K562 (cell line): ENCODE measurements at regions not wholly inside any gene's neighbourhood (a gene's known extent, or its start where the extent isn't known, plus 50 kb on each side); places are given as distances from the start of the nearest gene placed in this dataset.

Experiments
- AFF1 ChIP-seq, 2 experiments: fragments of 450-650 bp; IDR thresholded peaks; 2 replicates each; pipeline ENCODE4 v1.6.1; 2018; ENCODE audit warnings: mild to moderate bottlenecking in 2 of 2, low read depth in 1 of 2; ENCODE audit not compliant: partially characterized antibody in 2 of 2
- C11orf30 ChIP-seq: fragments of 450-650 bp; IDR thresholded peaks from 2 replicates; pipeline ENCODE4 v1.6.1; 2016; ENCODE audit warnings: low read depth, mild to moderate bottlenecking
- HDAC2 ChIP-seq: fragments of 450-650 bp; IDR thresholded peaks from 2 replicates; pipeline ENCODE4 v1.6.1; 2016; ENCODE audit warnings: mild to moderate bottlenecking
- HNRNPL ChIP-seq: fragments of 200-400 bp; formaldehyde crosslinking; IDR thresholded peaks from 2 replicates; pipeline ENCODE4 v1.6.1; 2017; ENCODE audit warnings: low read depth, mild to moderate bottlenecking, low read length
- RFX1 ChIP-seq: fragments of 450-650 bp; IDR thresholded peaks from 2 replicates; pipeline ENCODE4 v1.6.1; 2016; ENCODE audit warnings: mild to moderate bottlenecking, moderate library complexity
- RFX5 ChIP-seq: IDR thresholded peaks from 2 replicates; pipeline ENCODE4 v1.6.1; 2011; ENCODE audit warnings: low read depth, mild to moderate bottlenecking, improper control_type of control experiment, low read length
- ZBTB17 ChIP-seq: fragments of 450-650 bp; formaldehyde crosslinking; IDR thresholded peaks from 2 replicates; pipeline ENCODE4 v1.4.0; 2020; ENCODE audit warnings: mild to moderate bottlenecking

GRCh38 chr1:778451-779278 lies 92.2 kb upstream of the OR4F16 start (continued):
- TF ChIP-seq HNRNPL (peak; percentile 68; the same call in 1 of the 2 replicates), AFF1 (IDR thresholded peaks at IDR 0.05; ENCODE audit: low read depth in 1 of 2, partially characterized antibody in 2 of 2) (peak in 1 of 2 experiments; percentile 72), RFX1 (peak; percentile 56), RFX5 (peak; percentile 89), ZBTB17 (CRISPR knock-in tag) (0 out of 2 replicates have a peak, but pooled peaks have one; percentile 65), HDAC2 (0 out of 2 replicates have a peak, but pooled peaks have one; percentile 16), C11orf30 (peak; percentile 100)
- TF ChIP-seq, all 486 proteins: peak for 164; not testable (repeated sequence) for 322
